DND-41 (cell line): ENCODE measurements at regions not wholly inside any gene's neighbourhood (a gene's known extent, or its start where the extent isn't known, plus 50 kb on each side); places are given as distances from the start of the nearest gene placed in this dataset.

Source experiments
- CTCF ChIP-seq: IDR thresholded peaks from 2 replicates; pipeline ENCODE4 v1.5.1; 2012; ENCODE audit warnings: borderline replicate concordance, low read length, moderate library complexity, mild to moderate bottlenecking; ENCODE audit not compliant: poor library complexity, severe bottlenecking; ENCODE audit errors: extremely low read depth
- EZH2 ChIP-seq: IDR thresholded peaks from 3 replicates; pipeline ENCODE4 v1.6.1; 2012; ENCODE audit warnings: borderline replicate concordance, low read depth, mild to moderate bottlenecking, moderate library complexity, low read length, inconsistent platforms; ENCODE audit not compliant: severe bottlenecking

- TF ChIP-seq CTCF (no peak), EZH2 (no peak)
These were observed 286.3 kb upstream of the LYPLAL1 start for GRCh38 chr1:218887141-218887925.
